HepG2 (cell line): ENCODE measurements at regions not wholly inside any gene's neighbourhood (a gene's known extent, or its start where the extent isn't known, plus 50 kb on each side); places are given as distances from the start of the nearest gene placed in this dataset.

ENCODE experiments used
- AGO2 ChIP-seq: fragments of 200-400 bp; formaldehyde crosslinking; optimal IDR thresholded peaks from 2 replicates; pipeline ENCODE3; 2017; ENCODE audit warnings: mild to moderate bottlenecking, low read depth, low read length, moderate library complexity
- BCLAF1 ChIP-seq: fragments of 450-650 bp; IDR thresholded peaks from 2 replicates; pipeline ENCODE4 v1.6.1; 2017; ENCODE audit warnings: mild to moderate bottlenecking
- CENPX ChIP-seq: sonication (generic); formaldehyde crosslinking; IDR thresholded peaks from 2 replicates; pipeline ENCODE4 v1.9.0; 2021; ENCODE audit warnings: mild to moderate bottlenecking, missing genetic modification reagents, moderate library complexity
- CREB1 ChIP-seq, 2 experiments: fragments of 450-650 bp in 1 of 2; IDR thresholded peaks; 2 replicates each; pipeline ENCODE4 v1.6.1; 2016 to 2017; ENCODE audit warnings: control low read depth in 1 of 2, mild to moderate bottlenecking in 1 of 2, missing compliant biosample characterization in 1 of 2, missing genetic modification characterization in 1 of 2
- DNMT3B ChIP-seq: conservative IDR thresholded peaks from 2 replicates; pipeline ENCODE4 v1.6.1; 2016; ENCODE audit warnings: missing biosample characterization, control low read depth
- HNF4G ChIP-seq, 2 experiments: sonication (generic) in 1 of 2; formaldehyde crosslinking in 1 of 2; IDR thresholded peaks; 2 replicates each; pipeline versions ENCODE4 v1.4.0 to v1.6.1; 2011 to 2020; ENCODE audit warnings: borderline replicate concordance in 2 of 2, low read depth in 2 of 2, mild to moderate bottlenecking in 2 of 2, low read length in 1 of 2, missing genetic modification reagents in 1 of 2, moderate library complexity in 1 of 2
- NFKB2 ChIP-seq: sonication (generic); formaldehyde crosslinking; IDR thresholded peaks from 2 replicates; pipeline ENCODE4 v1.4.0; 2020; ENCODE audit warnings: missing genetic modification reagents, borderline replicate concordance
- POGZ ChIP-seq: sonication (generic); formaldehyde crosslinking; IDR thresholded peaks from 2 replicates; pipeline ENCODE4 v1.4.0; 2020; ENCODE audit warnings: mild to moderate bottlenecking, missing genetic modification reagents
- SMAD9 ChIP-seq: sonication (generic); formaldehyde crosslinking; IDR thresholded peaks from 2 replicates; pipeline ENCODE4 v1.5.1; 2020; ENCODE audit warnings: mild to moderate bottlenecking, missing genetic modification reagents
- STAT5B ChIP-seq: sonication (generic); formaldehyde crosslinking; IDR thresholded peaks from 2 replicates; pipeline ENCODE4 v1.4.0; 2020; ENCODE audit warnings: missing genetic modification reagents
- TRIM24 ChIP-seq: sonication (generic); formaldehyde crosslinking; IDR thresholded peaks from 2 replicates; pipeline ENCODE4 v1.8.0; 2022; ENCODE audit warnings: mild to moderate bottlenecking, missing genetic modification reagents
- ZMAT5 ChIP-seq: sonication (generic); formaldehyde crosslinking; IDR thresholded peaks from 2 replicates; pipeline ENCODE4 v1.5.0; 2020; ENCODE audit warnings: mild to moderate bottlenecking, low read depth, missing genetic modification reagents, borderline replicate concordance
- ZNF317 ChIP-seq: sonication (generic); formaldehyde crosslinking; IDR thresholded peaks from 2 replicates; pipeline ENCODE4 v1.5.0; 2020; ENCODE audit warnings: mild to moderate bottlenecking, missing genetic modification reagents
- ZNF557 ChIP-seq: sonication (generic); formaldehyde crosslinking; IDR thresholded peaks from 2 replicates; pipeline ENCODE4 v1.4.0; 2020; ENCODE audit warnings: missing genetic modification reagents
- ZNF670 ChIP-seq: sonication (generic); formaldehyde crosslinking; IDR thresholded peaks from 2 replicates; pipeline ENCODE4 v1.8.0; 2022; ENCODE audit warnings: mild to moderate bottlenecking, missing genetic modification reagents, borderline replicate concordance
- TF ChIP-seq, protein P1 (sequence below): sonication (generic); formaldehyde crosslinking; IDR thresholded peaks from 2 replicates; pipeline ENCODE4 v1.5.1; 2020; ENCODE audit warnings: missing genetic modification reagents, mild to moderate bottlenecking, borderline replicate concordance
- TF ChIP-seq, protein P2 (sequence below): IDR thresholded peaks from 2 replicates; pipeline ENCODE4 v1.6.1; 2018; ENCODE audit warnings: missing genetic modification reagents, mild to moderate bottlenecking, missing compliant biosample characterization
- TF ChIP-seq, protein P3 (sequence below): sonication (generic); formaldehyde crosslinking; IDR thresholded peaks from 2 replicates; pipeline ENCODE4 v1.4.0; 2020; ENCODE audit warnings: missing genetic modification reagents

GRCh38 chr18:62460851-62461300, 61.9 kb upstream of the ZCCHC2 start (continued):
- 0 out of 2 replicates have a peak, but pooled peaks have one; percentile 46 for TF ChIP-seq ZNF670 (CRISPR knock-in tag)
- TF ChIP-seq CENPX (CRISPR knock-in tag), result no peak
- TF ChIP-seq TRIM24, result no peak
- no peak for TF ChIP-seq NFKB2 (CRISPR knock-in tag)
- no peak for TF ChIP-seq ZNF557 (CRISPR knock-in tag)
- TF ChIP-seq, protein P1, sequence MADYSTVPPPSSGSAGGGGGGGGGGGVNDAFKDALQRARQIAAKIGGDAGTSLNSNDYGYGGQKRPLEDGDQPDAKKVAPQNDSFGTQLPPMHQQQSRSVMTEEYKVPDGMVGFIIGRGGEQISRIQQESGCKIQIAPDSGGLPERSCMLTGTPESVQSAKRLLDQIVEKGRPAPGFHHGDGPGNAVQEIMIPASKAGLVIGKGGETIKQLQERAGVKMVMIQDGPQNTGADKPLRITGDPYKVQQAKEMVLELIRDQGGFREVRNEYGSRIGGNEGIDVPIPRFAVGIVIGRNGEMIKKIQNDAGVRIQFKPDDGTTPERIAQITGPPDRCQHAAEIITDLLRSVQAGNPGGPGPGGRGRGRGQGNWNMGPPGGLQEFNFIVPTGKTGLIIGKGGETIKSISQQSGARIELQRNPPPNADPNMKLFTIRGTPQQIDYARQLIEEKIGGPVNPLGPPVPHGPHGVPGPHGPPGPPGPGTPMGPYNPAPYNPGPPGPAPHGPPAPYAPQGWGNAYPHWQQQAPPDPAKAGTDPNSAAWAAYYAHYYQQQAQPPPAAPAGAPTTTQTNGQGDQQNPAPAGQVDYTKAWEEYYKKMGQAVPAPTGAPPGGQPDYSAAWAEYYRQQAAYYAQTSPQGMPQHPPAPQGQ (CRISPR knock-in tag), result no peak
- TF ChIP-seq DNMT3B (CRISPR knock-in tag), result 0 out of 2 replicates have a peak, but pooled peaks have one; percentile 41
- TF ChIP-seq SMAD9 (CRISPR knock-in tag), result no peak
- no peak for TF ChIP-seq AGO2
- TF ChIP-seq CREB1 (IDR thresholded peaks at IDR 0.05), result no peak
- peak; percentile 83 for TF ChIP-seq CREB1 (CRISPR knock-in tag; IDR thresholded peaks at IDR 0.05)
- TF ChIP-seq STAT5B (CRISPR knock-in tag), result no peak
- no peak for TF ChIP-seq BCLAF1
- TF ChIP-seq POGZ, result peak; percentile 81
- TF ChIP-seq, protein P2, sequence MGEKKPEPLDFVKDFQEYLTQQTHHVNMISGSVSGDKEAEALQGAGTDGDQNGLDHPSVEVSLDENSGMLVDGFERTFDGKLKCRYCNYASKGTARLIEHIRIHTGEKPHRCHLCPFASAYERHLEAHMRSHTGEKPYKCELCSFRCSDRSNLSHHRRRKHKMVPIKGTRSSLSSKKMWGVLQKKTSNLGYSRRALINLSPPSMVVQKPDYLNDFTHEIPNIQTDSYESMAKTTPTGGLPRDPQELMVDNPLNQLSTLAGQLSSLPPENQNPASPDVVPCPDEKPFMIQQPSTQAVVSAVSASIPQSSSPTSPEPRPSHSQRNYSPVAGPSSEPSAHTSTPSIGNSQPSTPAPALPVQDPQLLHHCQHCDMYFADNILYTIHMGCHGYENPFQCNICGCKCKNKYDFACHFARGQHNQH (CRISPR knock-in tag), result peak; percentile 72
- TF ChIP-seq HNF4G (IDR thresholded peaks at IDR 0.05; ENCODE audit: borderline replicate concordance, low read depth, low read length), result peak; percentile 65; the same call in 1 of the 2 replicates
- no peak for TF ChIP-seq HNF4G (CRISPR knock-in tag; IDR thresholded peaks at IDR 0.05; ENCODE audit: borderline replicate concordance, low read depth)
- TF ChIP-seq, protein P3, sequence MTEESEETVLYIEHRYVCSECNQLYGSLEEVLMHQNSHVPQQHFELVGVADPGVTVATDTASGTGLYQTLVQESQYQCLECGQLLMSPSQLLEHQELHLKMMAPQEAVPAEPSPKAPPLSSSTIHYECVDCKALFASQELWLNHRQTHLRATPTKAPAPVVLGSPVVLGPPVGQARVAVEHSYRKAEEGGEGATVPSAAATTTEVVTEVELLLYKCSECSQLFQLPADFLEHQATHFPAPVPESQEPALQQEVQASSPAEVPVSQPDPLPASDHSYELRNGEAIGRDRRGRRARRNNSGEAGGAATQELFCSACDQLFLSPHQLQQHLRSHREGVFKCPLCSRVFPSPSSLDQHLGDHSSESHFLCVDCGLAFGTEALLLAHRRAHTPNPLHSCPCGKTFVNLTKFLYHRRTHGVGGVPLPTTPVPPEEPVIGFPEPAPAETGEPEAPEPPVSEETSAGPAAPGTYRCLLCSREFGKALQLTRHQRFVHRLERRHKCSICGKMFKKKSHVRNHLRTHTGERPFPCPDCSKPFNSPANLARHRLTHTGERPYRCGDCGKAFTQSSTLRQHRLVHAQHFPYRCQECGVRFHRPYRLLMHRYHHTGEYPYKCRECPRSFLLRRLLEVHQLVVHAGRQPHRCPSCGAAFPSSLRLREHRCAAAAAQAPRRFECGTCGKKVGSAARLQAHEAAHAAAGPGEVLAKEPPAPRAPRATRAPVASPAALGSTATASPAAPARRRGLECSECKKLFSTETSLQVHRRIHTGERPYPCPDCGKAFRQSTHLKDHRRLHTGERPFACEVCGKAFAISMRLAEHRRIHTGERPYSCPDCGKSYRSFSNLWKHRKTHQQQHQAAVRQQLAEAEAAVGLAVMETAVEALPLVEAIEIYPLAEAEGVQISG (CRISPR knock-in tag), result peak; percentile 54; the same call in 1 of the 2 replicates
- TF ChIP-seq ZMAT5 (CRISPR knock-in tag), result no peak
- TF ChIP-seq ZNF317 (CRISPR knock-in tag), result peak; percentile 40; the same call in 1 of the 2 replicates
